Nephron progenitor cell (in vitro differentiated cells): ENCODE measurements at regions not wholly inside any gene's neighbourhood (a gene's known extent, or its start where the extent isn't known, plus 50 kb on each side); places are given as distances from the start of the nearest gene placed in this dataset.

Source experiments
- DNase-seq: peaks from one replicate; pipeline ENCODE4 v3.0.0; 2021
- H3K27ac Mint-ChIP-seq: 2 replicates; pipeline ENCODE4 v1.8.0; 2021; ENCODE audit warnings: mild to moderate bottlenecking, moderate library complexity, mixed read lengths
- H3K27me3 Mint-ChIP-seq: 2 replicates; pipeline ENCODE4 v1.8.0; 2021; ENCODE audit warnings: mild to moderate bottlenecking, low read depth, mixed read lengths; ENCODE audit not compliant: poor library complexity
- H3K36me3 Mint-ChIP-seq: 2 replicates; pipeline ENCODE4 v1.8.0; 2021; ENCODE audit warnings: low read depth, mixed read lengths
- H3K4me1 Mint-ChIP-seq: 2 replicates; pipeline ENCODE4 v1.8.0; 2021; ENCODE audit warnings: mixed read lengths
- H3K4me3 Mint-ChIP-seq: 2 replicates; pipeline ENCODE4 v1.8.0; 2021; ENCODE audit warnings: mild to moderate bottlenecking, moderate library complexity, mixed read lengths
- H3K9me3 Mint-ChIP-seq: 2 replicates; pipeline ENCODE4 v1.8.0; 2021; ENCODE audit warnings: mild to moderate bottlenecking, moderate library complexity, mixed read lengths
- TF ChIP-seq, protein P1 (sequence below): fragments of 200-600 bp; sonication (generic); IDR thresholded peaks from 2 replicates; pipeline ENCODE4 v1.5.0; 2021; ENCODE audit warnings: antibody characterized with exemption

DNA sequence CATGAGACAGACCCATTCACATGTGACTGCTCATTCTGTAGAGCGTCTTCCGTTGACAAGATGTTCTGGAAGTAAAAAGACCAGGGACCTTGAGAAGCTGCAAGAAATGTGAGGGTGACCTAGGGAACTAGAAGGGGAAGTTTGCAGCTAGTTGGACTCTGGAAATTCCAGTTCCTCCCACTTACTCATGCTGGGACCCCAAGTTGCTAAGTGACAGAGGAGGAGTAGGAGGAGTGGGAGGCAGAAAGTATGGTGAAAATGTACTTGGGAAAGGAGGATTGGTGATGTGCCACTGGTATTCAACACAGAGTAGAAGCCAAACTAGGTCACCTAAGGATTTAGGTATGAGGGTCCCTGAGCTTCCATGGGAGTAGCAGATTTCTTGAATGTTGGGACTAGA, 132.4 kb downstream of the KCNA5 start:
- TF ChIP-seq, protein P1, sequence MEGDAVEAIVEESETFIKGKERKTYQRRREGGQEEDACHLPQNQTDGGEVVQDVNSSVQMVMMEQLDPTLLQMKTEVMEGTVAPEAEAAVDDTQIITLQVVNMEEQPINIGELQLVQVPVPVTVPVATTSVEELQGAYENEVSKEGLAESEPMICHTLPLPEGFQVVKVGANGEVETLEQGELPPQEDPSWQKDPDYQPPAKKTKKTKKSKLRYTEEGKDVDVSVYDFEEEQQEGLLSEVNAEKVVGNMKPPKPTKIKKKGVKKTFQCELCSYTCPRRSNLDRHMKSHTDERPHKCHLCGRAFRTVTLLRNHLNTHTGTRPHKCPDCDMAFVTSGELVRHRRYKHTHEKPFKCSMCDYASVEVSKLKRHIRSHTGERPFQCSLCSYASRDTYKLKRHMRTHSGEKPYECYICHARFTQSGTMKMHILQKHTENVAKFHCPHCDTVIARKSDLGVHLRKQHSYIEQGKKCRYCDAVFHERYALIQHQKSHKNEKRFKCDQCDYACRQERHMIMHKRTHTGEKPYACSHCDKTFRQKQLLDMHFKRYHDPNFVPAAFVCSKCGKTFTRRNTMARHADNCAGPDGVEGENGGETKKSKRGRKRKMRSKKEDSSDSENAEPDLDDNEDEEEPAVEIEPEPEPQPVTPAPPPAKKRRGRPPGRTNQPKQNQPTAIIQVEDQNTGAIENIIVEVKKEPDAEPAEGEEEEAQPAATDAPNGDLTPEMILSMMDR, result no peak
- H3K27ac Mint-ChIP-seq, result no peak overlapping the region
- no peak overlapping the region for H3K4me3 Mint-ChIP-seq
- DNase-seq, result no peak
- peaks cover 18% of the 10 kb centered on the region for H3K27me3 Mint-ChIP-seq
- peaks cover 8% of the 10 kb centered on the region for H3K4me1 Mint-ChIP-seq
- no peaks in the 10 kb centered on the region for H3K36me3 Mint-ChIP-seq
- H3K9me3 Mint-ChIP-seq, result no peaks in the 10 kb centered on the region

DNA sequence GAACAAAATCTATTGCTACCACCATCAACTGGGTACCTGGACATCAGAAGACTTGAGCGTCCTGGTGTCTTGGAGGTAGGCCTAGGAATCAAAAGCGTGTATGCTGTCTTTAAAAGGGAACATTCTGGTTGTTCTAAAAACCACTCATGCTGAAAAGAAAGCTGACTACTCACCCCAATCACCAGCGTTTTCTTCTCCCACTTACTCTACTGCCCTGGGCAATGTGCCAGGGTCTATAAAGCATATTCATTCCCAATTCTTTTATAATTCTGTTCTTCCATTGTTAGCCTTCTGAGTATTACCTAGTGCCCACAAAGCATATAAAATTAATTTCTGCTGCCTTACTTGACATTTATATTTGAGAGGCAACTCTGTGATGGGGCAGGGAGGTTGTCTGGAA, 133.4 kb downstream of the KCNA5 start:
- no peak for DNase-seq
- TF ChIP-seq, protein P1, result no peak
- Mint-ChIP-seq H3K27ac (no peak overlapping the region), H3K4me3 (no peak overlapping the region), H3K9me3 (no peaks in the 10 kb centered on the region), H3K27me3 (peaks cover 18% of the 10 kb centered on the region), H3K4me1 (no peaks in the 10 kb centered on the region), H3K36me3 (no peaks in the 10 kb centered on the region)

DNA sequence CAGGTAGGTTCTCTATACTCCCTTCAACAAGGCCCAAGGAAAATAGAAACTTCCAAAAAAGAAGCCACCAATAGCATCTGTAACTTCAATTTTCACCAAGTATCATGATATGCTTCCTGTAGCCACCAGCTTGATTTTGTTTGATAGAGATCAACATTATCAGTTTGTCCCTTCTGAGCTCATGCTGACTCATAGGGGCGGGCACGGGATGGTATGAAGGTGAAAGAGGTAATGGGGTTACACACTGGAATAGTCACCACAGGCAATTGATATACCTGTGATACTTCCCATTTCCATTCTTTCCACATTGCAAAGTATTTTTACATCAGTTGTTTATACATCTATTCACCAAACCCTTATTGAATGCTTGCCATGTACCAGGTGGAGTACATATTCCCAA, 134.1 kb downstream of the KCNA5 start:
- Mint-ChIP-seq H3K4me3 (no peak overlapping the region), H3K36me3 (no peaks in the 10 kb centered on the region), H3K9me3 (no peaks in the 10 kb centered on the region), H3K27ac (no peak overlapping the region), H3K27me3 (peaks cover 18% of the 10 kb centered on the region), H3K4me1 (no peaks in the 10 kb centered on the region)
- TF ChIP-seq, protein P1, result no peak
- DNase-seq, result no peak

DNA sequence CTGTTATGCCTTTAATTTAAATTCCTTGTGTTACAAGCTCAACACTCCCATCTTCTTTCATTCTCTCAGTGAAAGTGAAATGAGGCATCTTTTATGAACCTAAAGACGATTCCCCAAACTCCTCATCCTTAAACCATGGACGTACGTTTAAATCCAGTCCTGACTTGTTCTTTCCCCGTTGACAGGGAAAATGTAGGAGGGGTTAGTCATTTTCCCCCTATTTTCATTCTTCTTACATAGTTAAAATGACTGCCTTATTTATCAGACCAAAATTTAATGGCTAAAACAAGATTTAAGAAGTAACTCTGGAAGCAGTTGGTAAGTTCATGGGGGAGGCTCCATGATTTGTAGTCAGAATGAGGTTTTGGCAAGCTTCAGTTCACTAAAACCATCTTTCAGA, 134.9 kb downstream of the KCNA5 start:
- Mint-ChIP-seq H3K4me3 (no peak overlapping the region), H3K9me3 (no peaks in the 10 kb centered on the region), H3K27ac (no peak overlapping the region), H3K36me3 (no peaks in the 10 kb centered on the region), H3K27me3 (peaks cover 12% of the 10 kb centered on the region), H3K4me1 (no peaks in the 10 kb centered on the region)
- TF ChIP-seq, protein P1, result no peak
- DNase-seq, result no peak

DNA sequence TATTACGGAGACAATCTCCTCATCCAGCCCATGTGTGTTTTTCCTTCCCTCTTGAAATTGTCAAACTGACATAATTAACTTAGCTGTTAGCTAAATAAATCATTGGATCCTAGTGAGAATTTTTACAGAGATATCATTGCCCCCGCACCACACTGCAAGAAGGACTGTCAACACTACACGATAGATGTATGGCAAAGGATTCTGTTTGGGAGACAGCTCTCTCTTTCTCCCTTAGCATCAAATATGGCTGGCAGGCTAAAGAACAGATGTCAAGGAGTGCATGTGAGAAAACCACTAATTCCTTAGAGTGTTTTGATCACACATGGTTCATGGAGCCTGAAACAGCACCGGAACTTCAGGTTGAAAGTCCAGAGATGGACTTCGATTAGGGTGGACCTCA, 136.8 kb downstream of the KCNA5 start:
- no peak overlapping the region for H3K27ac Mint-ChIP-seq
- no peaks in the 10 kb centered on the region for H3K4me1 Mint-ChIP-seq
- no peak overlapping the region for H3K4me3 Mint-ChIP-seq
- TF ChIP-seq, protein P1, result no peak
- H3K9me3 Mint-ChIP-seq, result no peaks in the 10 kb centered on the region
- peaks cover 14% of the 10 kb centered on the region for H3K27me3 Mint-ChIP-seq
- no peaks in the 10 kb centered on the region for H3K36me3 Mint-ChIP-seq
- DNase-seq, result no peak

DNA sequence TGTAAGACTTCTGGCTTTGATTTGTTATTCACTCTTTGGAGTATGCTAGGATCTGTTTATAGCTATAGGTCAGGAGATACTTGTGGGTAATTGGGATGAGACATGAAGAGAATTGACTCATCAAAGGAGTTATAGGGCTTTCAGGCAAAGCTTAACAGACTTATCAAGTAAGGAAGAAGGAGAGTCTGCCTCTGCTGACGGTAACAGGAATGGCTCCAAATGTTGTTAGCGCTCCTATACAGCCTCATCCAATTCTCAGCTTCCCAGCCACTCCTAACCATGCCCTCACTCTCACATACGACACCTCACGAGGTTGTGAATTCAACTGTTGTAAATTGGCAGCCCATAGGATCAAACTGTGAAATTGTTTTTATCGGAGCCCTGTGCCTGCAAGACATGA, 140.5 kb downstream of the KCNA5 start:
- no peak overlapping the region for H3K27ac Mint-ChIP-seq
- no peaks in the 10 kb centered on the region for H3K9me3 Mint-ChIP-seq
- TF ChIP-seq, protein P1, result no peak
- H3K4me3 Mint-ChIP-seq, result no peak overlapping the region
- peaks cover 13% of the 10 kb centered on the region for H3K27me3 Mint-ChIP-seq
- peaks cover 18% of the 10 kb centered on the region for H3K4me1 Mint-ChIP-seq
- DNase-seq, result no peak
- no peaks in the 10 kb centered on the region for H3K36me3 Mint-ChIP-seq
